Activated naive CD4-positive, alpha-beta T cell treated with Interleukin-2 at 50 U/mL for 16 hours (primary cell): ENCODE measurements at regions not wholly inside any gene's neighbourhood (a gene's known extent, or its start where the extent isn't known, plus 50 kb on each side); places are given as distances from the start of the nearest gene placed in this dataset.

Experiments
- DNase-seq: peaks from one replicate; pipeline ENCODE4 v3.0.0-alpha.2; 2020

DNA sequence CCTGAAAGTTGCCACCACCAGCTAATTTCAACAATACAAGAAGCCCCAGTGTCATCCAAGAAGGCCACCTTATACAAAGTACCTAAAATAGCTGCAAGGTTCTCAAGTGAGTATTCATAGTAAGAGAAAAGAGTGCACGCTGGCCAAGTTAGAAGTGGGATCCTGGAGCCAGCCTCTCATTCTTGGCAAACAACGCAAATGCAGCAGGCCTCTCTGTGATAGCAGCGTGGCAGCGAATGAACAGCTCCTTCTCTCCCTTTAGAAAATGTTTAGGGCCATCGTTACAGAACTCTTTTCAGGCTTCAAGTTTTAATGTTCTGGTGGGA lies 78.0 kb upstream of the IFNG-AS1 start:
- DNase-seq, result no peak

DNA sequence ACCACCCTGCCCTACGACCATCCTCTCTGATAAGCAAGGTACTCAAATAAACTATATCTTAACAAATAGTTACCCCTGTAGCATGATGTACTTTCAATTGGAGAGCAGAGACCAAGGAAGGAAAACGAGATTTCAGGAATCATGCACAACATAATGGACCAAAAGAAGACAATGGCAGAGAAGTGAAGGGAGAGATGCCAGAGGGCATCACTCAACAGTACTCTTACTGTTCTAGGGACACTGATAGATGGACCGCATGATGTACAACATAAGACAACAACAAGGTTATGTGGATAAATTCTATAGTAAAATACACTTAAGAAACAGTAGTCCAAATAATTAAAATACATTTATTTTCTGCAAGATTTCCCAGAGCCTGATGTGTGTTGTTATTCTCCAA lies 77.5 kb upstream of the IFNG-AS1 start:
- no peak for DNase-seq

DNA sequence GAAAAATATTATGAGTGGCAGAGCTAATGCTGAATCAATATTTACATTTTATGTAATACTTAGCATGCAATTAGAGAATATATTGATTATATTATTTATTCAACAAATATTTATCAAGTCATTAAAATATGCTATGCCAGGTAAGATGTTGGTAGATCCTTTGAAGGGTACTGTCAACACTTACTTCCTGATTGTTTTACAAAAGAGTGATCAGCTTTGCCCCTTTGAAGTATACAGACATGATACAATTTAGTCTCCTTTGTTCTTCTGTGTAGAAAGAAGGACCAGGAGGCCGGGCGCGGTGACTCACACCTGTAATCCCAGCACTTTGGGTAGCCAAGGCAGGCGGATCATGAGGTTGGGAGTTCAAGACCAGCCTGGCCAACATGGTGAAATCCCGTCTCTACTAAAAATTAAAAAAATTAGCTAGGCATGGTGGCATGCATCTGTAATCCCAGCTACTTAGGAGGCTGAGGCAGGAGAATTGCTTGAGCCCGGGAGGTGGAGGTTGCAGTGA lies 73.9 kb upstream of the IFNG-AS1 start:
- no peak for DNase-seq

DNA sequence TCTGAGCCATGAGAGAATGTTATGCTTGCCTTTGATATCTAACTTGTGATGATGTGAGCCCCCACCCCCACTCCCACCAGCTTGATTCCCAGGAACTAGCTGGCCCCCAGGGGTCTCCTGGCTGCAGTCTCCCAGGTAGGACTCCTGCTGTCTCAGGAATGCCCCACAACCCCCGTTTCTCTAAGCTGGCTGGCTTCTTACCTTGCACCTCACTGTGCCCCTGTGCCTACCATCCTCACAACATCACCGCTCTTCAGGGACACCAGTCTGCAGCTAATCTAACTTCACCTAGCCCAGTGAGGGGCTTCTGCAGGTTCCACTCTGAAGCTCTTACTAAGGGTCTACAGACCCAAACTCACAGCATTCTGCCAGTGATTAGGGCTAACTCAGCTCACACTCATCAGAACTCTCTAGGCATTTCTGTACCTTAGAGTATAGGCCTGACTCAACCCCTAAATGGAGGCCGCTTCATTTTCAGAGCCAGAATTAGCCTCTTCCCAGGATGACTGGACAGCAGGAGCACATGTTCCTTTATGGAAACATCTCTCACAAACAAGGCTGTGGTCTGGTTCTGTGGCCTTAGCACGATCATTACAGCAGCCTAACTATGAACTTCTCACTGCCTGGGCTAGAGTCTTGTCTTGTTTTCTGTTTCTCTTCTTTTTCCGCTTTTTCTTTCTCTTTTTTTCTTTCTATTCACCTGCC lies 72.8 kb upstream of the IFNG-AS1 start:
- no peak for DNase-seq

GRCh38 chr12:67917811-67918210 lies 71.4 kb upstream of the IFNG-AS1 start:
- DNase-seq, result no peak

DNA sequence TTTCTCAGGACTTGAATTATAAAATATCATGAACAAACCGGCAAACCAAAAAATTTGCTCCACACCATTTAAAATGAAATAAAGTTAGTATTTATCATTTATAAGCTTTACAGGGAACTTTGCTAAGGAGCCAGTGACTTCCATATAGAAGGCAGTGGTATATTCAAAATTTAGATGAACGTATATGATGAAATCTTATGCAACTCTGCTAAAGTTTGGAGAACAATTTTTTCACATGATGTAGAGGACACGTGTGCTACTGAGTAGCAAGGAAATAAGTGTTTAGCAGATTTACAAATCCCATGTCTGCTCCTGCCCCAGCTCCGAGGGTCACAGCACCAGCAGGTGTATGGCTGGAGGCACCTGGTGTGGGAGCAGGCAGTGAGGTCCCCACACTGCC lies 70.8 kb upstream of the IFNG-AS1 start:
- no peak for DNase-seq

DNA sequence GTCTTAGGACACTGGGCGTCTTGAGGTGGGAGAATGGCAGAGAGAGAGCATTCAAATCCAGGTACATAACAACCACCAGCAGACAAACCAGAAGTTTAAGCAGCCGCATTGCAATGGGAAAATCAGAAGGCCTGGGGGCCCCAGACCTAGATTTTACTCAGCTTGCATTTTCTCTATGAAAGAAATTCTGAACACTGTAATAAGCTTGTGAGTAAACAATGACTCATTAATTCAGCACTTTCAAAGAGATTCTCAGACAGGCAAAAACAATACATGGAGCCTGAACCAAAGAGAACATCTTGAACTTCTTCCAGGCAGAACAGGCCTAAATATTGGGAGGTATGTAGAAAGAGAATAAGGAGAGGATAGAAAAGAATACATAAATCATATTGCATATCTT lies 69.8 kb upstream of the IFNG-AS1 start:
- DNase-seq, result no peak

DNA sequence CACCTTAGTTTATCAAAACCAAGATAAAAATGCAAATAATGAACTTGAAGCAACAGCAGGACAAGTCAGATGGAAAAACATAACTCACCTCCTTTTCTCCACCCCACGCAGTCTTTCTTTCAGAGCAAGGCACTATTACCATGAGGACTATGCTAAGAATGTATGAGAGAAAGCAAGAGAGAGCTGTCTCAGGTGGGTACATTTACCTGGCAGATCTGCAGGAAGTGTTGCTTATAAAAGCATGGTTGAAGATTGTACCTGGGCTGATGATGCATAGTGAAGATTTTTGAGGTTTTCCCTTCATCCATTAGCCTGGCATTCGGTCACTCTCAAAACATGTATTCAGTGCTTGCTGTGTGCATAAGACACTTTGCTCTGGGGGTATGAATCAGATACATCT lies 68.8 kb upstream of the IFNG-AS1 start:
- DNase-seq, result no peak

DNA sequence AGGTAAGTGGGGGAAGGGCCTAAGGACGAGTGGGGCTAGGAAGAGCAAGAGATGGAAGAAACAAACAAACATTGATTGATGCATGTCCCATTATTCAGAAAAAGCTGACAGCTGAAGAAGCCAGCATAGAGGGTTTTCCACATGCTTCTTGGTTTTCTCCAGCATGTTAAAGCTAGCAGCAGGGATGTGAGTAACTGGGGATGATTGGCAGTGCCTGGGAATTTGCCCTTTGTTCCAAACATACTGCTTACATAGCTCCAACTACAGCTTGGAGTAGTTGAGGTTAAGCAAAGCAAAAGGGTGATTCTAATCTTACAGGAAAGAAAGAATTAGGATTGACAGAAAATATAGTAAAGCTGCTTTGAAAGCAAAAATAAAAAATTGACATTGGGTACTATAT lies 68.0 kb upstream of the IFNG-AS1 start:
- DNase-seq, result no peak

- DNase-seq, result no peak
Observed at GRCh38 chr12:67922245-67922644, 67.0 kb upstream of the IFNG-AS1 start.

DNA sequence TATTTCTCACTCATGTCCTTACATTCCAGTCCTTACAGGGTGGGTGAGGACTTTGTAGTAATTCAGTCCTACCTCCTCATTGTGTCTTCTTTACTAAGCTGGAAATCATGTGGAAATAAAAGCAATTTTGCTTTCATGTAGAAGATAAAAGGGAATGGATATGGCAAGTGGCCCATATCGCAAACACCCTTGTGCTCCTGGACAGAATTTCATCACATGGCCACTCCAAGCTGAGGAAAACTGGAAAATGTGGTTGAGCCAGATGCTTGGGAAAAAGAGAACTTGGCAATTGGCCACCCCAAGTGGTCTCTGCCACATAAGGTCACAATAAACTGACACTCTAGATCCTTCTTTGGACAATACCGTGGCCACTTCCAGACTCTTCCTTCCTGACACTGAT lies 64.2 kb upstream of the IFNG-AS1 start:
- DNase-seq, result no peak

- no peak for DNase-seq
Observed at GRCh38 chr12:67925552-67925951, 63.7 kb upstream of the IFNG-AS1 start.

GRCh38 chr12:67926063-67926462 lies 63.2 kb upstream of the IFNG-AS1 start:
- DNase-seq, result no peak

DNA sequence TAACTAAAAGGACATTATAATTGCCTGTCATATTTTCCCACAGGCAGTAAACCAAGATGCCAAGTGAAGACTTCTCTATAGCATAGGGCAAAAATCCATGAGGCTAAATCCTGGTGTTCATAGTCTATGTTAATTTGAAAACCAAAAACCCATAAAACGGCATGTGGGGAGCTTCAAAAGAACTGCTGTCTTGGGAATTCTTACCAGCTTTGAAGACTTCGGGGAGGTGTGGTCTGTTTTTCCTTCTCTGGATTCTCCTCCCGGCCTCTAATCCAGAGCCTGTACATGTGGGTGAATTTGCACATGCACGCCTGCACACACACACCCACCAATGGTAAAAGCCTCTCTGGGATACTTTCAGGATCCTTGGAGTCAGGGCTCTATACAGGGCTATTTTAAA lies 61.9 kb upstream of the IFNG-AS1 start:
- no peak for DNase-seq

DNA sequence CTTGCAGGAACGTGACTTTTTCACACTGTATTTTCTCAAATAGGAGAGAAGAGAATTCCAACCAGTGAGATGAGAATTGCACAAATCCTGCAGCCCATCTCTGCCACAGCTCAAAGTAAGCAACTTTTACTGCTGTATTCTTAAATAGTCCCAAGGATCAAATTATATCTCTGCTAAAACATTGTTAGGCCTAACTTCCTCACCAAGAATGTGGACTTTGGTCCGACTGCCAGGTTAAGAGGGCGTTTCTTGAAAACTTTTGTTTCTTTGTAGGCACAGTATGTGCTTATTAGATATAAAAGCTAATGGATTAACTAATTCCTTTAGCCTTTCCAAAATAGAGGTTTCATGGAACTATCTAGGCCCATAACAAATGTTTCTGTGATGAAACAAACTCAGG lies 61.4 kb upstream of the IFNG-AS1 start:
- no peak for DNase-seq

GRCh38 chr12:67928621-67929383 lies 60.4 kb upstream of the IFNG-AS1 start:
- no peak for DNase-seq

- DNase-seq, result no peak
Observed at GRCh38 chr12:67929384-67929772, 59.9 kb upstream of the IFNG-AS1 start.

GRCh38 chr12:67937822-67938221 lies 51.4 kb upstream of the IFNG-AS1 start:
- DNase-seq, result no peak
